ENCODE measurements at regions not wholly inside any gene's neighbourhood (a gene's known extent, or its start where the extent isn't known, plus 50 kb on each side); places are given as distances from the start of the nearest gene placed in this dataset.

DNA sequence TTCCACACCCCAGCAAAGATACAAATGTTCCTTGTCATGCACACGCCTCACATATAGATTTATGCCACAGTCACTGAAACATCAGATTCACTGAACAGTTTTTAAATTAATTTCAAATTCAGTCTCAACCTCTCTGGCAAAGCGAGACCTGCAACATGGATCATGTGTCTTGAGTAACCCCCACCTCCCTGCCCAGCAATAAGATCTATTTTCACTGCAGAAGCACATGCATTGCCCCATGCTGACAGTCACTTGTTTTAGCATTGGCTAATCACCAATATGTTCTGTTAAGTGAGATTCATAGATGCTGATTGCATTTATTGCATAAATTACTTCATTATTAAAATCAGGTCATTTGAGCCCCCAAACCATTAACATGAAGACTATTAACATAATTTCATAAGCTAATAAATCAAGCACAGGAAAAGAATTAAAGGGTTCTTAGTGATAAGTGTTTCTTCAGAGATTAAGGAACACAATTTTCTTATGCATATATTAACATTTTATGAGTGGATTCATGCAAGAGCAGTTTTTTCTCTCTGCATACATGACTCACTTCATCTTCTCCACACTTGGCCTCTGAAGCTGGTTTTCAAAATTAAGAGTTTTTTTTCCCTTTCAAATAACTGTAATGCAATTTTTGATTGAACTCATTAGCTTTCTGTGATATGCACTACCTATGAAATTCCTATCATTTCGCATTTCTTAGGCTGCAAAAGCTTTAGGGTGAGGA lies 173.2 kb upstream of the SOX4 start:
- DNase-seq (ENCODE audit: extremely low read depth, insufficient read length) = no peak
- TF ChIP-seq, protein P1, sequence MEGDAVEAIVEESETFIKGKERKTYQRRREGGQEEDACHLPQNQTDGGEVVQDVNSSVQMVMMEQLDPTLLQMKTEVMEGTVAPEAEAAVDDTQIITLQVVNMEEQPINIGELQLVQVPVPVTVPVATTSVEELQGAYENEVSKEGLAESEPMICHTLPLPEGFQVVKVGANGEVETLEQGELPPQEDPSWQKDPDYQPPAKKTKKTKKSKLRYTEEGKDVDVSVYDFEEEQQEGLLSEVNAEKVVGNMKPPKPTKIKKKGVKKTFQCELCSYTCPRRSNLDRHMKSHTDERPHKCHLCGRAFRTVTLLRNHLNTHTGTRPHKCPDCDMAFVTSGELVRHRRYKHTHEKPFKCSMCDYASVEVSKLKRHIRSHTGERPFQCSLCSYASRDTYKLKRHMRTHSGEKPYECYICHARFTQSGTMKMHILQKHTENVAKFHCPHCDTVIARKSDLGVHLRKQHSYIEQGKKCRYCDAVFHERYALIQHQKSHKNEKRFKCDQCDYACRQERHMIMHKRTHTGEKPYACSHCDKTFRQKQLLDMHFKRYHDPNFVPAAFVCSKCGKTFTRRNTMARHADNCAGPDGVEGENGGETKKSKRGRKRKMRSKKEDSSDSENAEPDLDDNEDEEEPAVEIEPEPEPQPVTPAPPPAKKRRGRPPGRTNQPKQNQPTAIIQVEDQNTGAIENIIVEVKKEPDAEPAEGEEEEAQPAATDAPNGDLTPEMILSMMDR (IDR thresholded peaks at IDR 0.05; ENCODE audit: insufficient read depth, low read length, poor library complexity, severe bottlenecking) = no peak
- Histone ChIP-seq H3K27me3 (replicated peaks; ENCODE audit: control insufficient read depth, insufficient read depth, low read length) (no peaks in the 10 kb centered on the region), H3K4me3 (replicated peaks; ENCODE audit: low read depth, low read length) (no peak overlapping the region), H3K36me3 (ENCODE audit: control insufficient read depth, insufficient read depth, low read length) (no peaks in the 10 kb centered on the region)

DNA sequence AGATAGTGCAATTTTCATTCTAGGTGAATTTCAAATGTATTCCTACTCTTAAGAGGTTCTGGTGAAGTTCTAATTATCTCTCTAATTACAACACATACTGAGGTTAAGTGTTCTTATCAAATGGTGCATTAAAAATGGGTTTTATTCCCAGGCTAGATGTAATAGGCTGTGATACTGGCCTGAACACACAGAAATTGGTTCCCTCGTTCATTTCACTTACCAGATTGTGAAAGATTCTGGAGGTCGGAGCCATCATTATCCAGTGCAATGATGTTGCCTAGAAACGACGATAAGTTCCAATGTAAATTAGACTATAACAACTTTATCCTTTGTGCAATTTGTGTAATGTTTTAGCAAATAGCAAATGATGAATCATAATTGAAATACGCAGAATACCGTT lies 172.6 kb upstream of the SOX4 start:
- DNase-seq (ENCODE audit: extremely low read depth, insufficient read length) = no peak
- H3K27me3 ChIP-seq (replicated peaks; ENCODE audit: control insufficient read depth, insufficient read depth, low read length) = no peaks in the 10 kb centered on the region
- H3K36me3 ChIP-seq (ENCODE audit: control insufficient read depth, insufficient read depth, low read length) = no peaks in the 10 kb centered on the region
- H3K4me3 ChIP-seq (replicated peaks; ENCODE audit: low read depth, low read length) = no peak overlapping the region
- TF ChIP-seq, protein P1 (IDR thresholded peaks at IDR 0.05; ENCODE audit: insufficient read depth, low read length, poor library complexity, severe bottlenecking) = no peak

DNA sequence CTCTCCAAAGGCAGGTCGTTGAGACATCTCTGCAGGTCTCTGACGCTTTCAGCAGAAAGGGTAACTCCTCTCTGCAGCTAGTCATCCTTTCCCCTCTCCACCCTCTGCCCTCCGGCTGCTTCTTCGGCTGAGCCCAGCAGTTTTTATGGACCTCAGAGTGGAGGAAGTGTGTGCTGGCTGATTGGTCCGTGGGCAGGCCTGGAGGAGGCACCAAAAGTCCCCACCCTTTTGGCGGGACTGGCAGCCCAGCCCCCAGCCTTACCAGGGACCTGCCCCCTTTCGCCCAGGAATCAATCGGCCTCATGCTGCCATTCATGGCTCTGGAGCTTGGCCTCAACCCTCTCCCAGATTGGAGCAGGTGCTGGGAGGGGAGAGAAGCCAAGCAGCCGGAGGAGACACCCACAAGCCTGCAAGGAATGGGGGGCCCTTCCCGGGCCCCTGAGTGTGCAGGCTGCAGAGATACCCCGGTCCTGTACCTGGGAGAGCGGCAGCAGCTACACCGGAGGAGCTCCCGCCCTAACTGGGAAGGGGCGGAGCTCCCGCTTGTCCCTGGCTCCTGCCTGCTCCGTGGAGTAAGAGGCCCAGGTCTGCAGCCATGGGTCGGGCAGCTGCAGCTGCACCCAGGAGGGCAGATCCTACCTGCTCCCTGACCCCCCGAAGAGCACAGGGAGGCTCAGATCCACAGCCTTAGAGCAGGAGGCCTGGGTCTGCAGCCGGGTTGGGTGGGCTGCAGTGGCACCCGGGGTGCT lies 170.3 kb upstream of the SOX4 start:
- Histone ChIP-seq H3K36me3 (ENCODE audit: control insufficient read depth, insufficient read depth, low read length) (no peaks in the 10 kb centered on the region), H3K4me3 (replicated peaks; ENCODE audit: low read depth, low read length) (no peak overlapping the region), H3K27me3 (replicated peaks; ENCODE audit: control insufficient read depth, insufficient read depth, low read length) (no peaks in the 10 kb centered on the region)
- TF ChIP-seq, protein P1 (IDR thresholded peaks at IDR 0.05; ENCODE audit: insufficient read depth, low read length, poor library complexity, severe bottlenecking) = no peak
- DNase-seq (ENCODE audit: extremely low read depth, insufficient read length) = no peak

DNA sequence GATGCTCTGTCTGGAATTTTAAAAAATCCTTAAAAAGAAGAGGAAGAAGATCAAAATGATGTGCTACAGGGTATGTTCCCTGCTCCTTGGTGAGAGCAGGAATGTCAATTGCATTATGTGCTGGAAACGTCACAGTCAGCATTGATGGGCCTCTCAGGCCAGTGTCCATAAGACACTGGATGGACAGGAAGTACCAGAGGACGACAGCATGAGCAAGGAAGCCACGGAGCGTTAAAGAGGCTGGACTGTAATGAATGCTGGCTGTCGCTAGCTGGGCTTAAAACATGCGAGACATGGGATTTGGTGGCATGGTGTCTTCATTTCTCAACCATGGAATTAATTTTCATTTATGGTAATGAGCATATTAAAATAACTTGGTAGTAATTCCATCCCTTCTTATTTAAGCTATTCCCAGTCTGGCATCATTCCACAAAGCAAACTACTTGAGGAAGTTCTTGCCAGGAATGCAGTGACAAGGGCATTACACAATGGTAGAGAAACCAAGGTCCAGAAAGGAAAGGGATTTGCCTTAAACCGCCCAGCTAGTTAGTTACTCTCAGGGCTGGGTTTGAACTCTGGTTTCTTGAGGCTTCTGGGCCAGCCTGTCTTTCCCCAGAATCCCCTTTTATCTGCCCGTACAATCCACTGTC lies 166.6 kb upstream of the SOX4 start:
- Histone ChIP-seq H3K36me3 (ENCODE audit: control insufficient read depth, insufficient read depth, low read length) (no peaks in the 10 kb centered on the region), H3K27me3 (replicated peaks; ENCODE audit: control insufficient read depth, insufficient read depth, low read length) (no peaks in the 10 kb centered on the region), H3K4me3 (replicated peaks; ENCODE audit: low read depth, low read length) (no peak overlapping the region)
- TF ChIP-seq, protein P1 (IDR thresholded peaks at IDR 0.05; ENCODE audit: insufficient read depth, low read length, poor library complexity, severe bottlenecking) = no peak
- no peak for DNase-seq (ENCODE audit: extremely low read depth, insufficient read length)

DNA sequence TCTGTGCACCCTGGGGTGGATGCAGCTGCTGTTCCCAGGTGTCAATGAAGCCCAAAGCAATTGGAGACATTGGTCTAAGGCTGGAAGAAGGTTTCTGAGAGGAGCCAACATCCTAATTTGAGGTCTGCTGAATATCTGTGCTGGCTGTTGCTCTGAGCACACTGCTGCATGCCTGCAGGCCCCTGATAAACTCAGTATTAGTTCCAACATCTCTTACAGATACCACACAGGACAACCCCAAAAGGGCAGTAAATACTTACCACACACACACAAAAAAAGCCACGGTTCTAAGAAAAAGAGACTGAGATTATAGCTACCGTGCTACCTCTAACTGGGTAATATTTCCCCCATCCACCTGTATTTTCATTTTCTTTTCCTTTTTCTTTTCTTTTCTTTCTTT lies 164.3 kb upstream of the SOX4 start:
- H3K36me3 ChIP-seq (ENCODE audit: control insufficient read depth, insufficient read depth, low read length) = no peaks in the 10 kb centered on the region
- TF ChIP-seq, protein P1 (IDR thresholded peaks at IDR 0.05; ENCODE audit: insufficient read depth, low read length, poor library complexity, severe bottlenecking) = no peak
- no peaks in the 10 kb centered on the region for H3K27me3 ChIP-seq (replicated peaks; ENCODE audit: control insufficient read depth, insufficient read depth, low read length)
- H3K4me3 ChIP-seq (replicated peaks; ENCODE audit: low read depth, low read length) = no peak overlapping the region
- no peak for DNase-seq (ENCODE audit: extremely low read depth, insufficient read length)
